BE2C (cell line): ENCODE measurements at regions not wholly inside any gene's neighbourhood (a gene's known extent, or its start where the extent isn't known, plus 50 kb on each side); places are given as distances from the start of the nearest gene placed in this dataset.

Experiments used
- DNase-seq: peaks from one replicate; pipeline ENCODE4 v3.0.0-alpha.2; 2020
- H3K27me3 ChIP-seq: fragments of 250-450 bp; sonication (Bioruptor Pico); 2 replicates; pipeline ENCODE4 v1.5.1; 2020; ENCODE audit warnings: mild to moderate bottlenecking
- H3K36me3 ChIP-seq: fragments of 250-450 bp; sonication (Bioruptor Pico); 2 replicates; pipeline ENCODE4 v1.5.1; 2020; ENCODE audit warnings: mild to moderate bottlenecking
- H3K4me1 ChIP-seq: fragments of 250-450 bp; sonication (Bioruptor Pico); 2 replicates; pipeline ENCODE4 v1.5.1; 2020
- H3K4me3 ChIP-seq: 2 replicates; pipeline ENCODE4 v1.5.1; 2011; ENCODE audit warnings: low read depth, low read length
- H3K9me3 ChIP-seq: fragments of 250-450 bp; sonication (Bioruptor Pico); 2 replicates; pipeline ENCODE4 v1.5.1; 2020
- CTCF ChIP-seq: IDR thresholded peaks from 2 replicates; pipeline ENCODE4 v1.5.1; 2012; ENCODE audit warnings: mild to moderate bottlenecking, low read depth, low read length

- H3K27me3 ChIP-seq: no peaks in the 10 kb centered on the region
- DNase-seq: no peak
- no peak overlapping the region for H3K4me3 ChIP-seq
- H3K36me3 ChIP-seq: no peaks in the 10 kb centered on the region
- TF ChIP-seq CTCF: no peak
- no peaks in the 10 kb centered on the region for H3K4me1 ChIP-seq
- no peaks in the 10 kb centered on the region for H3K9me3 ChIP-seq
These were observed 576.7 kb upstream of the LRRC4C start for GRCh38 chr11:42036201-42036600.

GRCh38 chr11:42043312-42043711 lies 583.9 kb upstream of the LRRC4C start:
- Histone ChIP-seq H3K27me3 (no peaks in the 10 kb centered on the region), H3K36me3 (no peaks in the 10 kb centered on the region), H3K4me3 (no peak overlapping the region), H3K4me1 (no peaks in the 10 kb centered on the region), H3K9me3 (no peaks in the 10 kb centered on the region)
- DNase-seq: no peak
- TF ChIP-seq CTCF: no peak

GRCh38 chr11:42047637-42048555 lies 588.4 kb upstream of the LRRC4C start:
- no peak for TF ChIP-seq CTCF
- Histone ChIP-seq H3K4me1 (no peaks in the 10 kb centered on the region), H3K36me3 (no peaks in the 10 kb centered on the region), H3K4me3 (no peak overlapping the region), H3K27me3 (no peaks in the 10 kb centered on the region), H3K9me3 (no peaks in the 10 kb centered on the region)
- no peak for DNase-seq

GRCh38 chr11:42049186-42049585 lies 589.7 kb upstream of the LRRC4C start:
- H3K4me3 ChIP-seq: no peak overlapping the region
- H3K4me1 ChIP-seq: no peaks in the 10 kb centered on the region
- no peak for TF ChIP-seq CTCF
- H3K9me3 ChIP-seq: no peaks in the 10 kb centered on the region
- no peak for DNase-seq
- H3K27me3 ChIP-seq: no peaks in the 10 kb centered on the region
- H3K36me3 ChIP-seq: no peaks in the 10 kb centered on the region

- Histone ChIP-seq H3K4me1 (no peaks in the 10 kb centered on the region), H3K27me3 (no peaks in the 10 kb centered on the region), H3K9me3 (no peaks in the 10 kb centered on the region), H3K36me3 (no peaks in the 10 kb centered on the region), H3K4me3 (no peak overlapping the region)
- no peak for TF ChIP-seq CTCF
- no peak for DNase-seq
These were observed 590.2 kb upstream of the LRRC4C start for GRCh38 chr11:42049650-42050049.

GRCh38 chr11:42054351-42054900 lies 595.0 kb upstream of the LRRC4C start:
- no peaks in the 10 kb centered on the region for H3K27me3 ChIP-seq
- H3K9me3 ChIP-seq: no peaks in the 10 kb centered on the region

More at GRCh38 chr11:42054351-42054900, 595.0 kb upstream of the LRRC4C start:
- H3K36me3 ChIP-seq: no peaks in the 10 kb centered on the region
- DNase-seq: no peak
- H3K4me1 ChIP-seq: no peaks in the 10 kb centered on the region
- TF ChIP-seq CTCF: no peak
- no peak overlapping the region for H3K4me3 ChIP-seq
